Stomach (tissue), 8 donors: ENCODE measurements at regions not wholly inside any gene's neighbourhood (a gene's known extent, or its start where the extent isn't known, plus 50 kb on each side); places are given as distances from the start of the nearest gene placed in this dataset.

Experiments
- DNase-seq, 2 donors: peaks; one replicate each; pipeline versions ENCODE4 v3.0.0 to v3.0.0-alpha.2; 2013 to 2019
- H3K27ac ChIP-seq, 5 donors: fragments of 200-600 bp in 4 of 5; sonication (generic) in 4 of 5; one replicate each; pipeline ENCODE4 v1.5.1; 2013 to 2019; ENCODE audit warnings: mild to moderate bottlenecking in 1 of 5, moderate library complexity in 1 of 5
- H3K27me3 ChIP-seq, 3 donors: fragments of 200-600 bp; sonication (generic); one replicate each; pipeline ENCODE4 v1.5.1; 2017 to 2019; ENCODE audit warnings: mixed run types in 1 of 3
- H3K36me3 ChIP-seq, 4 donors: fragments of 200-600 bp; sonication (generic); 1 replicate in 3 of 4; 2 replicates in 1 of 4; pipeline ENCODE4 v1.5.1; 2016 to 2019
- H3K4me1 ChIP-seq, 4 donors: fragments of 200-600 bp; sonication (generic); one replicate each; pipeline ENCODE4 v1.5.1; 2016 to 2019
- H3K4me3 ChIP-seq, 4 donors: fragments of 200-600 bp; sonication (generic) in 3 of 4; one replicate each; pipeline ENCODE4 v1.5.1; 2016 to 2019; ENCODE audit warnings: mild to moderate bottlenecking in 1 of 4
- H3K9me3 ChIP-seq, 4 donors: fragments of 200-600 bp; sonication (generic); one replicate each; pipeline ENCODE4 v1.5.1; 2016 to 2019
- EP300 ChIP-seq: sonication (generic); formaldehyde crosslinking; IDR thresholded peaks from one replicate; pipeline ENCODE4 v1.6.1; 2017; ENCODE audit warnings: antibody characterized with exemption
- POLR2A ChIP-seq, 4 donors: fragments of 450-650 bp; IDR thresholded peaks; one replicate each; pipeline ENCODE4 v1.6.1; 2016; ENCODE audit warnings: antibody characterized with exemption in 4 of 4, control low read depth in 2 of 4, mild to moderate bottlenecking in 1 of 4, moderate library complexity in 1 of 4
- POLR2AphosphoS5 ChIP-seq, 3 donors: sonication (generic); formaldehyde crosslinking; IDR thresholded peaks; one replicate each; pipeline ENCODE4 v1.6.1; 2016; ENCODE audit warnings: antibody characterized with exemption in 3 of 3
- WGBS, 5 donors: extraction: QIAGEN DNeasy Blood & Tissue Kit in 3 of 5; methylation state at CpG; one replicate each; pipeline versions ENCODE4 v1.1.5 to v1.1.7; 2013 to 2018; 5-methylcytosine and 5-hydroxymethylcytosine counted together
- intact Hi-C: fragments of 100-400 bp; cut with DNase I; formaldehyde crosslinking; loops from one replicate; pipeline ENCODE4 v1.15.1; 2023; ENCODE audit warnings: low total_unique reads
- TF ChIP-seq, protein P1 (sequence below), 7 experiments: fragments of 450-650 bp in 4 of 7; fragments of 200-600 bp in 3 of 7; sonication (generic) in 3 of 7; IDR thresholded peaks; one replicate each; pipeline ENCODE4 v1.5.1; 2016 to 2019; ENCODE audit warnings: antibody characterized with exemption in 7 of 7, control low read depth in 2 of 7, mild to moderate bottlenecking in 1 of 7
- donor health status: healthy with polysubstance abuse.
- donor health status: Bipolar disorder and iron deficiency.
- donor health status: healthy.

DNA sequence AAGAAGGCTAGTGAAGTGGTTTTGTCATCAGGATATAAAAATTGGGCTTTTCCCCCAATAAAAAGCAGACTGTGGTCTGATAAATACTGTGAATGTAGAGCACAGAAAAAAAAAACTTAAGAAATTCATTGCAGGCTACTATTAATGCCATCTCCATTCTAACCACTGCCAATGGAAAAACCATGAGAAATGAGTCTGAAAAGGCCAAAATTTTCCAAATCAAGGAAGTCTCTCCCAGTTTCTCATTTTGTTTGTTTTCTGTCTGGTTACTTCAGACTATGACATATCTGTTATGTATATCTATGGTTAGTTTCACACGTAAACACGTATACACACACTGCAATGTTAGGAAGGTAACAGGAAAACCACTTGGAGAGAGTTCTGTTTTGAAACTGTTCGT, 193.6 kb upstream of the TSC22D1 start:
- DNase-seq: no peak
- Histone ChIP-seq H3K36me3 (no peaks in the 10 kb centered on the region), H3K9me3 (no peaks in the 10 kb centered on the region), H3K27ac (peak overlapping the region in 4 of 5 donors; percentile 31 to 58 (median 50)), H3K4me1 (peaks cover 13 to 41% (median 32%) of the 10 kb centered on the region in 4 donors), H3K4me3 (no peak overlapping the region), H3K27me3 (no peaks in the 10 kb centered on the region)
- intact Hi-C loops: no loop called here
- 45 to 65% (median 61%) methylated on average over 3 of the region's 3 CpGs for WGBS, 5 donors
- TF ChIP-seq, protein P1, sequence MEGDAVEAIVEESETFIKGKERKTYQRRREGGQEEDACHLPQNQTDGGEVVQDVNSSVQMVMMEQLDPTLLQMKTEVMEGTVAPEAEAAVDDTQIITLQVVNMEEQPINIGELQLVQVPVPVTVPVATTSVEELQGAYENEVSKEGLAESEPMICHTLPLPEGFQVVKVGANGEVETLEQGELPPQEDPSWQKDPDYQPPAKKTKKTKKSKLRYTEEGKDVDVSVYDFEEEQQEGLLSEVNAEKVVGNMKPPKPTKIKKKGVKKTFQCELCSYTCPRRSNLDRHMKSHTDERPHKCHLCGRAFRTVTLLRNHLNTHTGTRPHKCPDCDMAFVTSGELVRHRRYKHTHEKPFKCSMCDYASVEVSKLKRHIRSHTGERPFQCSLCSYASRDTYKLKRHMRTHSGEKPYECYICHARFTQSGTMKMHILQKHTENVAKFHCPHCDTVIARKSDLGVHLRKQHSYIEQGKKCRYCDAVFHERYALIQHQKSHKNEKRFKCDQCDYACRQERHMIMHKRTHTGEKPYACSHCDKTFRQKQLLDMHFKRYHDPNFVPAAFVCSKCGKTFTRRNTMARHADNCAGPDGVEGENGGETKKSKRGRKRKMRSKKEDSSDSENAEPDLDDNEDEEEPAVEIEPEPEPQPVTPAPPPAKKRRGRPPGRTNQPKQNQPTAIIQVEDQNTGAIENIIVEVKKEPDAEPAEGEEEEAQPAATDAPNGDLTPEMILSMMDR (IDR thresholded peaks at IDR 0.05): no peak
- TF ChIP-seq POLR2A (IDR thresholded peaks at IDR 0.05) (no peak), POLR2AphosphoS5 (IDR thresholded peaks at IDR 0.05) (no peak), EP300 (no peak)

DNA sequence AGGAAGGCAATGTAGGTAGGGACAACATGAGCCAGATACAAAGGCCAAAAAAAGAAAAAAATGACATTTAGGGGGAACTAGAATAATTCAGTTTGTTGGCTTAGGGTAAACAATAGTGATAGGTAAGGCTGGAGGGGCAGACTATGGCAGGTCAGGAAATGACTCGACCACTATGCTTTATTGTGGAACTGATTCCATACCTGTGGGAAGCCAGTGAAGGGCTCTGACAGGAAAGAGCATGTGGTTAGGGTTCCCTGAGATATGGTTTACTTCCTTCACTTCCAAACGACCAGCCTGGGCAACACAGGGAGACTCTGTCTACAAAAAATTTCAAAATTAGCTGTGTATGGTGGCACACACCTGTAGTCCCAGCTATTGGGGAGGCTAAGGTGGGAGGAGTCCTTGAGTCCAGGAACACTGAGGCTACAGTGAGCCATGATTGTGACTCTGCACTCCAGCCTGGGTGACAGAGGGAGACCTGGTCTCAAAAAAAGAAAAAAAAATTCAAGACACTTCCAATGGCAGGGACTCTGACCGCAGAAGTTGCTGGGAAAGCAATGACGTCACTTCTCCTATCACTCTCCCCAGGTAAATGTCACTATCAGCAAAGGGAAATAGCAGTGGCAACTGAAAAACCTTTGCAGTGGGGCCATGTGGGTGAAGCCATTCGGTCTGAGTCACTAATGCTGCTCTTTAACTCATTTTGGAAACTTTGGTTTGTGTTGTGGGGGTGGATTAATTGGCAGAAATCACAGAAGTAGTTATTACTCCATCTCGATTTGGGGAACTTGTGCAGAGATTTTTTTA, 192.8 kb upstream of the TSC22D1 start:
- DNase-seq: peak in 1 of 2 donors; percentile 81
- WGBS, 5 donors: 19 to 42% (median 27%) methylated on average over 6 of the region's 6 CpGs
- TF ChIP-seq POLR2A (IDR thresholded peaks at IDR 0.05) (no peak), EP300 (no peak), POLR2AphosphoS5 (IDR thresholded peaks at IDR 0.05) (peak in 1 of 3 donors; percentile 54)
- TF ChIP-seq, protein P1 (IDR thresholded peaks at IDR 0.05): no peak
- Histone ChIP-seq H3K4me1 (peaks cover 20 to 48% (median 38%) of the 10 kb centered on the region in 4 donors), H3K9me3 (no peaks in the 10 kb centered on the region), H3K27ac (peak overlapping the region; percentile 0 to 58 (median 49)), H3K4me3 (no peak overlapping the region), H3K27me3 (no peaks in the 10 kb centered on the region), H3K36me3 (no peaks in the 10 kb centered on the region)
- intact Hi-C loops: no loop called here

DNA sequence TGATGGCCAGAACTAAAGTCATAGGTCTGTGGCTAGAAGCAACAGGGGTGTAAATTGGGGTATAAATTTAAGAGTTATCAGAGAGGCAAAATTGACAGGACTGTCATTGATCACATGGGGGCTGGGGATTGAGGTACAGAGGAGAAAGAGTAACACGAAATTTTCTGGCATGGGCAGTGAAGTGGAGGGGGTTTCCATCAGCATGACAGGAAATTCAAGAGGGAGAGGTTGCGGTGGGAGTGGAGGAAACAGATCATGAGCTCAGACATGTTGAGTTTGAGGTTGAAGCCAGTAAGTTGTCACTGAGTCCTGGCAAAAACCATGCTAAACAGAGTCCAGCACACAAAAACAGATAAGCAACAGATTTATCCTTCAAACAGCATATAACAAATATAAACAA, 192.1 kb upstream of the TSC22D1 start:
- intact Hi-C loops: no loop called here
- Histone ChIP-seq H3K27ac (peak overlapping the region in 3 of 5 donors; percentile 31 to 58 (median 51)), H3K4me1 (peaks cover 27 to 56% (median 45%) of the 10 kb centered on the region in 4 donors), H3K36me3 (no peaks in the 10 kb centered on the region), H3K9me3 (no peaks in the 10 kb centered on the region), H3K4me3 (no peak overlapping the region), H3K27me3 (no peaks in the 10 kb centered on the region)
- TF ChIP-seq, protein P1 (IDR thresholded peaks at IDR 0.05): no peak
- TF ChIP-seq EP300 (no peak), POLR2A (IDR thresholded peaks at IDR 0.05) (no peak), POLR2AphosphoS5 (IDR thresholded peaks at IDR 0.05) (no peak)
- peak in 1 of 2 donors; percentile 56 for DNase-seq
- 29 to 57% (median 46%) methylated on average over 2 of the region's 2 CpGs for WGBS, 5 donors

DNA sequence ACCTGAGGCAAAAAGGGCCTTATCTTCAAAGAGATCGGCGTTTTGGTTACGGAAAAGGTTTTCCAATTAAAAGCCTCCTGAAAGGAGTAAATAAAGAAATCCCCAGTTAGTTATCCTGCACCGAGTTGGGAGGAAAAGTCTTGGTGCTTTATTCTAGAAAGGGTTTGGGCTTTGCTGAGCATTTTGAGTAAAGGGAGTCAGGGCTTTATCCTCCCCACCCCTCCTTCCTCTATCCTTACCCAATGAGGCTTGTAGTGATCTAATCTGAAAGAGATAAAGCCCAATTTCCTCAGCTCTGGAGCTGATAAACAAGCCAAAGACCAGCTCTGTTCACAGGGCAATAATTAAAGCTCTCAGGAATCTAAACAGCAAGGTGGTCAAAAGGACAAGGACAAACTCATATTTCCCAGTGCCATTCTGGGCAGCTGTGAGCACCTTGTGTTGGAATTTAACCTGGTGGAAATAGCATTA, 188.9 kb upstream of the TSC22D1 start:
- no peaks in the 10 kb centered on the region for H3K27me3 ChIP-seq
- peaks cover 29 to 76% (median 58%) of the 10 kb centered on the region in 4 donors for H3K4me1 ChIP-seq
- peak in 2 of 3 donors; percentile 40 to 46 for TF ChIP-seq POLR2AphosphoS5 (IDR thresholded peaks at IDR 0.05)
- TF ChIP-seq, protein P1 (IDR thresholded peaks at IDR 0.05): no peak
- peak in 1 of 2 donors; percentile 53 for DNase-seq
- H3K36me3 ChIP-seq: no peaks in the 10 kb centered on the region
- intact Hi-C loops: no loop called here
- WGBS, 5 donors: 17 to 53% (median 37%) methylated on average over 4 of the region's 4 CpGs
- H3K27ac ChIP-seq: peak overlapping the region; percentile 74 to 93 (median 78)
- H3K9me3 ChIP-seq: no peaks in the 10 kb centered on the region
- H3K4me3 ChIP-seq: no peak overlapping the region
